Loucy (cell line): ENCODE measurements at regions not wholly inside any gene's neighbourhood (a gene's known extent, or its start where the extent isn't known, plus 50 kb on each side); places are given as distances from the start of the nearest gene placed in this dataset.
A peak's percentile ranks its signal among the peaks of the same experiment; 100 is the strongest.

Experiments used
- H2AFZ ChIP-seq: fragments of 200-600 bp; sonication (generic); 2 replicates; pipeline ENCODE4 v1.6.0; 2016; ENCODE audit warnings: antibody characterized with exemption, mild to moderate bottlenecking, low read length, moderate library complexity
- H3F3A ChIP-seq: fragments of 200-600 bp; 2 replicates; pipeline ENCODE4 v1.6.0; 2016; ENCODE audit warnings: antibody characterized with exemption, low read depth, mild to moderate bottlenecking
- H3K27me3 ChIP-seq: fragments of 200-600 bp; sonication (generic); 2 replicates; pipeline ENCODE4 v1.6.1; 2014; ENCODE audit warnings: low read length, mild to moderate bottlenecking; ENCODE audit not compliant: insufficient read depth, poor library complexity, severe bottlenecking
- H3K36me3 ChIP-seq: fragments of 200-600 bp; sonication (generic); 2 replicates; pipeline ENCODE4 v1.6.1; 2016; ENCODE audit warnings: low read length; ENCODE audit not compliant: insufficient read depth
- H3K4me1 ChIP-seq: fragments of 200-600 bp; sonication (generic); 2 replicates; pipeline ENCODE4 v1.5.1; 2014; ENCODE audit warnings: low read length, mild to moderate bottlenecking; ENCODE audit not compliant: insufficient read depth, poor library complexity, severe bottlenecking
- H3K4me2 ChIP-seq: fragments of 200-600 bp; sonication (generic); 2 replicates; pipeline ENCODE4 v1.6.0; 2014; ENCODE audit warnings: antibody characterized with exemption, low read length, low read depth, mild to moderate bottlenecking; ENCODE audit not compliant: poor library complexity, severe bottlenecking
- H3K4me3 ChIP-seq: fragments of 200-600 bp; sonication (generic); 2 replicates; pipeline ENCODE4 v1.5.1; 2014; ENCODE audit warnings: low read length, mild to moderate bottlenecking, mixed read lengths; ENCODE audit not compliant: poor library complexity, severe bottlenecking
- H3K79me2 ChIP-seq: fragments of 200-600 bp; sonication (generic); 2 replicates; pipeline ENCODE4 v1.6.1; 2014; ENCODE audit warnings: low read length; ENCODE audit not compliant: insufficient read depth
- H3K9ac ChIP-seq: fragments of 200-600 bp; sonication (generic); 2 replicates; pipeline ENCODE4 v1.6.0; 2014; ENCODE audit warnings: mild to moderate bottlenecking, low read depth, low read length, moderate library complexity; ENCODE audit not compliant: poor library complexity, severe bottlenecking
- H3K9me2 ChIP-seq: fragments of 200-600 bp; sonication (generic); replicated peaks from 2 replicates; pipeline ENCODE4 v1.6.1; 2016; ENCODE audit warnings: low read depth, low read length, mixed read lengths
- H3K9me3 ChIP-seq: fragments of 200-600 bp; sonication (generic); 2 replicates; pipeline ENCODE4 v1.6.1; 2014; ENCODE audit warnings: mild to moderate bottlenecking, antibody characterized with exemption, low read length, low read depth; ENCODE audit not compliant: insufficient read depth
- H4K20me1 ChIP-seq: fragments of 200-600 bp; sonication (generic); 2 replicates; pipeline ENCODE4 v1.6.0; 2014; ENCODE audit warnings: antibody characterized with exemption, low read length, mild to moderate bottlenecking; ENCODE audit not compliant: insufficient read depth, poor library complexity, severe bottlenecking
- CTCF ChIP-seq: fragments of 200-600 bp; sonication (generic); conservative IDR thresholded peaks from 2 replicates; pipeline ENCODE4 v1.5.1; 2014; ENCODE audit warnings: mild to moderate bottlenecking, antibody characterized with exemption, low read length
- EZH2phosphoT487 ChIP-seq: fragments of 200-600 bp; IDR thresholded peaks from 2 replicates; pipeline ENCODE4 v1.6.1; 2018; ENCODE audit warnings: antibody characterized with exemption, mild to moderate bottlenecking, moderate library complexity, borderline replicate concordance

GRCh38 chr9:1404940-1405339 is 354.8 kb downstream of the DMRT2 start:
- H3K36me3 ChIP-seq: no peaks in the 10 kb centered on the region
- no peaks in the 10 kb centered on the region for H3K4me1 ChIP-seq
- no peak overlapping the region for H3K9ac ChIP-seq
- no peaks in the 10 kb centered on the region for H3K9me2 ChIP-seq
- no peaks in the 10 kb centered on the region for H3K27me3 ChIP-seq
- H3K4me2 ChIP-seq: no peak overlapping the region
- no peaks in the 10 kb centered on the region for H3K9me3 ChIP-seq
- no peak overlapping the region for H2AFZ ChIP-seq
- TF ChIP-seq CTCF (no peak), EZH2phosphoT487 (no peak)
- no peaks in the 10 kb centered on the region for H4K20me1 ChIP-seq
- no peak overlapping the region for H3K4me3 ChIP-seq
- no peaks in the 10 kb centered on the region for H3K79me2 ChIP-seq
- no peaks in the 10 kb centered on the region for H3F3A ChIP-seq

- no peak overlapping the region for H3K4me3 ChIP-seq
- H3K4me1 ChIP-seq: no peaks in the 10 kb centered on the region
- H3K79me2 ChIP-seq: no peaks in the 10 kb centered on the region
- no peak for TF ChIP-seq EZH2phosphoT487
- no peak for TF ChIP-seq CTCF
- H3K27me3 ChIP-seq: no peaks in the 10 kb centered on the region
- no peaks in the 10 kb centered on the region for H3F3A ChIP-seq
- H3K9ac ChIP-seq: no peak overlapping the region
- H3K4me2 ChIP-seq: no peak overlapping the region
- H3K9me2 ChIP-seq: no peaks in the 10 kb centered on the region
- no peaks in the 10 kb centered on the region for H3K9me3 ChIP-seq
- peak overlapping the region; percentile 24; the same call in 1 of the 2 replicates for H2AFZ ChIP-seq
- H4K20me1 ChIP-seq: no peaks in the 10 kb centered on the region
- no peaks in the 10 kb centered on the region for H3K36me3 ChIP-seq
Measured at GRCh38 chr9:1411826-1412225, 361.7 kb downstream of the DMRT2 start.

GRCh38 chr9:1414711-1415131 is 364.6 kb downstream of the DMRT2 start:
- Histone ChIP-seq H3K79me2 (no peaks in the 10 kb centered on the region), H3K27me3 (no peaks in the 10 kb centered on the region)

More at GRCh38 chr9:1414711-1415131, 364.6 kb downstream of the DMRT2 start:
- Histone ChIP-seq H3K4me3 (no peak overlapping the region), H3K9me2 (no peaks in the 10 kb centered on the region), H4K20me1 (no peaks in the 10 kb centered on the region), H3K4me1 (no peaks in the 10 kb centered on the region), H3K4me2 (no peak overlapping the region), H3K36me3 (no peaks in the 10 kb centered on the region), H2AFZ (no peak overlapping the region), H3F3A (no peaks in the 10 kb centered on the region), H3K9me3 (no peaks in the 10 kb centered on the region), H3K9ac (no peak overlapping the region)
- TF ChIP-seq CTCF: no peak
- TF ChIP-seq EZH2phosphoT487: no peak
